GM12878 (cell line): ENCODE measurements at regions not wholly inside any gene's neighbourhood (a gene's known extent, or its start where the extent isn't known, plus 50 kb on each side); places are given as distances from the start of the nearest gene placed in this dataset.
"Not testable (repeated sequence)": the region's sequence is repeated elsewhere in the genome, so short reads cannot be mapped to it uniquely, and the experiment has no call there.

Experiments
- ATAC-seq: fragments of 200-7000 bp; cut with Tn5 transposase; 3 replicates; pipeline ENCODE4 v1.9.1; 2020; ENCODE audit warnings: mild to moderate bottlenecking, moderate library complexity
- BruUV-seq: library from RNA; stranded (reverse); fragments of 400-500 nt; replicated peaks from 2 replicates; lab custom pipeline; 2021; lab: Mats Ljungman, UMichigan
- CTCF ChIA-PET: fragments of 300-600 bp; sonication (Branson Sonifier 250); formaldehyde crosslinking; extraction: SDS; loops from one replicate; lab custom pipeline; 2021; ENCODE audit warnings: inconsistent platforms; lab: Yijun Ruan, JAX
- POLR2A ChIA-PET: fragments of 350-600 bp; formaldehyde crosslinking; extraction: SDS; loops from one replicate; lab custom pipeline; 2021; ENCODE audit warnings: inconsistent platforms; lab: Charles Lee
- RAD21 ChIA-PET: fragments of 300-600 bp; sonication (Branson Sonifier 250); formaldehyde crosslinking; loops from one replicate; lab custom pipeline; 2023; ENCODE audit warnings: antibody characterized with exemption; ENCODE audit not compliant: unreplicated experiment; lab: Charles Lee
- SMC1A ChIA-PET: fragments of 300-600 bp; sonication (Branson Sonifier 250); formaldehyde crosslinking; loops from one replicate; lab custom pipeline; 2023; ENCODE audit not compliant: unreplicated experiment, uncharacterized antibody; lab: Charles Lee
- DNase-seq: peaks from one replicate; pipeline ENCODE4 v3.0.0-alpha.2; 2011; ENCODE audit warnings: low read depth, low spot score
- FAIRE-seq: peaks from 3 replicates; lab custom pipeline; 2011; peaks lifted over from hg19 to GRCh38; lab: Jason Lieb, UNC
- H2AFZ ChIP-seq: 2 replicates; pipeline ENCODE4 v1.6.0; 2011; ENCODE audit warnings: low read depth, low read length, control low read depth; ENCODE audit not compliant: control insufficient read depth
- H3K27ac ChIP-seq: 2 replicates; pipeline ENCODE4 v1.5.1; 2011; ENCODE audit warnings: control low read depth; ENCODE audit not compliant: control insufficient read depth, insufficient read depth
- H3K27me3 ChIP-seq, 2 experiments: replicated peaks in 1 of 2; 2 replicates each; pipeline versions ENCODE4 v1.6.0 to v1.6.1; 2011; ENCODE audit warnings: low read length in 1 of 2; ENCODE audit not compliant: control insufficient read depth in 2 of 2, insufficient read depth in 2 of 2
- H3K36me3 ChIP-seq, 2 experiments: 2 replicates each; pipeline ENCODE4 v1.5.1; 2011; ENCODE audit warnings: low read length in 1 of 2; ENCODE audit not compliant: control insufficient read depth in 2 of 2, insufficient read depth in 2 of 2
- H3K4me1 ChIP-seq: 2 replicates; pipeline ENCODE4 v1.6.1; 2011; ENCODE audit warnings: mild to moderate bottlenecking, low read length, moderate library complexity, mixed read lengths; ENCODE audit not compliant: control insufficient read depth, insufficient read depth
- H3K4me2 ChIP-seq: 2 replicates; pipeline ENCODE4 v1.6.0; 2011; ENCODE audit warnings: control low read depth; ENCODE audit not compliant: control insufficient read depth, insufficient read depth
- H3K4me3 ChIP-seq: fragments of 200-600 bp; sonication (generic); 2 replicates; pipeline ENCODE4 v1.5.1; 2016
- H3K79me2 ChIP-seq: 2 replicates; pipeline ENCODE4 v1.6.0; 2011; ENCODE audit warnings: low read length; ENCODE audit not compliant: control insufficient read depth, insufficient read depth
- H3K9ac ChIP-seq: 2 replicates; pipeline ENCODE4 v1.8.0; 2011; ENCODE audit warnings: low read length, control low read depth, mixed read lengths; ENCODE audit not compliant: control insufficient read depth, insufficient read depth
- H3K9me3 ChIP-seq: replicated peaks from 3 replicates; pipeline ENCODE4 v1.5.1; 2011; ENCODE audit warnings: mild to moderate bottlenecking, low read length; ENCODE audit not compliant: control insufficient read depth, insufficient read depth
- H4K20me1 ChIP-seq: 2 replicates; pipeline ENCODE4 v1.6.0; 2011; ENCODE audit not compliant: control insufficient read depth, insufficient read depth
- WGBS: methylation state at CpG from one replicate; pipeline ENCODE4 v1.1.6; 2016; ENCODE audit warnings: low lambda C conversion rate; ENCODE audit not compliant: insufficient replicate concordance, insufficient coverage; ENCODE audit errors: missing lambda C conversion rate; 5-methylcytosine and 5-hydroxymethylcytosine counted together
- in situ Hi-C: fragments of 300-500 bp; cut with MboI; formaldehyde crosslinking; loops from 9 replicates; pipeline ENCODE4 v1.14.3; 2018; ENCODE audit warnings: mixed read lengths
- intact Hi-C: fragments of 100-400 bp; cut with micrococcal nuclease; formaldehyde crosslinking; loops from one replicate; pipeline ENCODE4 v1.14.2; 2022; ENCODE audit not compliant: unreplicated experiment

DNA sequence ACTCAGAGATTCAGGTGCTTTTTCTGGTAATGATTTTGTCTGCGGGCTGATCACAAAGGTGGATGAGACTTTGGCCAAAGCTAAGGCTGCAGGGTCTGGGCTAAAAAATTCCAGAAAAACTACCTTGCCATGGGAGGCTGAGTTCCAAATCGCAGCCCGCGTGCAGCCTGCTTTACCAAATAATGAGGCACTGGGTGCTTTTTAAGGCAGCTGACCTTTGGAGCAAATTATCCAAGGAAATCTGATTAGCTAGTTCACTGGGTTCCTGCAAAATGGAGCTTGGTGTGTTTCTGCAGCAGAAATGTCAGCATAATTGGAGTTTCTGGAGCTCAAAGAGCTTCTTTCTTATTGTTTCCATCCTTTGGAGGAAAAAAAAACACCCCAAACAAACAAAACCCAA lies 156.6 kb downstream of the NPIPA7 start:
- H3K4me2 ChIP-seq, FAIRE-seq, SMC1A ChIA-PET, H3K79me2 ChIP-seq, H3K9me3 ChIP-seq, H3K4me3 ChIP-seq, POLR2A ChIA-PET, BruUV-seq, H4K20me1 ChIP-seq, H3K27me3 ChIP-seq, CTCF ChIA-PET, H3K4me1 ChIP-seq, H2AFZ ChIP-seq, intact Hi-C loops, RAD21 ChIA-PET, H3K27ac ChIP-seq, DNase-seq, in situ Hi-C loops, H3K9ac ChIP-seq, ATAC-seq, H3K36me3 ChIP-seq: not testable (repeated sequence)
- WGBS = 14% methylated on average over 3 of the region's 4 CpGs

DNA sequence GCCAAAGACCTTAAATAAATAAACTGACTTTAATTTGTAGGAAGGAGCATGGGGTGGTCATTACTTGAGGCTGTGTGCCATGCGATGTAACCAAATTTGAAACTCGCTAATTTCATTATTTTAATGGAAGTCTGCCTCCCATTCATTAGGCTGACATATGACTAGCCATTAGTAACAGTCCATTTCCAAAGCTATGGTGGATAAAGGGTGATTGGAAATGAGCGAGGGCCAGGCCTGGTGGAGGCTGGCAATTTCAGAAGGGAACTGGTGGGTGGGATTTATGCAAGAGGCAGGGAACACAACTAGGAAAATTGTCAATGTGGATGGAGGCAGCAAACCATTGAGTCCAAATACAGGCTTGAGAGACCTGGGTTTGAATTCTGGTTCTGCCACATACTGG lies 157.2 kb downstream of the NPIPA7 start:
- H3K27me3 ChIP-seq, H3K79me2 ChIP-seq, FAIRE-seq, intact Hi-C loops, RAD21 ChIA-PET, DNase-seq, H3K36me3 ChIP-seq, SMC1A ChIA-PET, H3K9ac ChIP-seq, H3K4me1 ChIP-seq, ATAC-seq, POLR2A ChIA-PET, in situ Hi-C loops, H3K4me2 ChIP-seq, H3K27ac ChIP-seq, H3K9me3 ChIP-seq, H2AFZ ChIP-seq, BruUV-seq, CTCF ChIA-PET, H3K4me3 ChIP-seq, H4K20me1 ChIP-seq: not testable (repeated sequence)
- 41% methylated on average over 3 of the region's 3 CpGs for whole genome bisulfite sequencing

DNA sequence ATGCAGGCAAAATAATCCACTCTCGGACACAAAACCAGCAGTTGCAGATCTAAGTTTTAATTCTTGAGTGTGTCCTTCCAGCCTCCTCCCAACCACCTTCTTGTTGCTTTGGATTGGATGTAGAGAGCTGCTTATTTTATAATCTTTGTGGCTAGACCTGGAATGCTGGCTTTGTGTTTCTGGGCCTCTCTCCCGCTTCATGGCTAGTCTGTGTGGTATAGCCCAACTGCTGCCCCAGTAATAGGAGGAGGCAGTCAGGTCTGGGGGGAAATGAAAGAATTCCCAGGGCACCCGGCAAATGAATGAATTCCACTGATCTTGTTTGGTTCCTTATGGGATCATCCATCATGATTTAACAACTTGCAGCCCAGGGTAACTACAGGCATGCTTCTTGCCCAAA lies 170.8 kb downstream of the NPIPA7 start:
- H3K27ac ChIP-seq, DNase-seq, H3K27me3 ChIP-seq, H3K79me2 ChIP-seq, H3K9me3 ChIP-seq, H2AFZ ChIP-seq, intact Hi-C loops, H3K9ac ChIP-seq, ATAC-seq, POLR2A ChIA-PET, BruUV-seq, H3K4me1 ChIP-seq, H3K36me3 ChIP-seq, RAD21 ChIA-PET, SMC1A ChIA-PET, H3K4me2 ChIP-seq, H4K20me1 ChIP-seq, H3K4me3 ChIP-seq, FAIRE-seq: not testable (repeated sequence)
- in situ Hi-C loops = loop anchor here (10.0 kb wide), 1 partner anchor 1615 kb away; no protein-coding TSS in a partner anchor
- CTCF ChIA-PET = interaction anchor here (0.6 kb wide), 1 partner anchor 1121 kb away, joined by 3 read pairs; no protein-coding TSS in a partner anchor
- WGBS = 31% methylated on average over 3 of the region's 3 CpGs

DNA sequence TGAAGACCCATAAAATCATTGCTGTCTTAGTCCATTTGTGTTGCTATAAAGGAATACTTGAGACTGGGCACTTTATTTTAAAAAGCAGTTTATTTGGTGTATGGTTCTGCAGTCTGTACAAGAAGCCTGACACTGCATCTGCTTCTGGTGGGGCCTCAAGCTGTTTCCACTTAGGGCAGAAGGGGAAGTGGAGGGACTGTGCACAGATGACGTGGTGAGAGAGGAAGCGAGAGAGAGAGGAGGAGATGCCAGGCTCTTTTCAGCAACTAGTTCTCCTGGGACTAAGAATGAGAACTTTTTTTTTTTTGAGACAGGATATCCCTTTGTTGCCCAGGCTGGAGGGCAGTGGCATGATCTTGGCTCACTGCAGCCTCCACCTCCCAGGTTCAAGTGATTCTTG lies 171.9 kb downstream of the NPIPA7 start:
- intact Hi-C loops, H3K36me3 ChIP-seq, H3K4me3 ChIP-seq, RAD21 ChIA-PET, CTCF ChIA-PET, H3K79me2 ChIP-seq, H2AFZ ChIP-seq, H3K9me3 ChIP-seq, in situ Hi-C loops, H3K4me1 ChIP-seq, SMC1A ChIA-PET, BruUV-seq, H3K27me3 ChIP-seq, H3K27ac ChIP-seq, H3K9ac ChIP-seq, H4K20me1 ChIP-seq, H3K4me2 ChIP-seq, POLR2A ChIA-PET, DNase-seq: not testable (repeated sequence)
- ATAC-seq (peak; percentile 40; the same call in 2 of the 3 replicates), FAIRE-seq (peak; percentile 81)
- 8% methylated on average over 2 of the region's 2 CpGs for WGBS
